ENCODE measurements at regions not wholly inside any gene's neighbourhood (a gene's known extent, or its start where the extent isn't known, plus 50 kb on each side); places are given as distances from the start of the nearest gene placed in this dataset.
"Not testable (repeated sequence)": the region's sequence is repeated elsewhere in the genome, so short reads cannot be mapped to it uniquely, and the experiment has no call there.

DNA sequence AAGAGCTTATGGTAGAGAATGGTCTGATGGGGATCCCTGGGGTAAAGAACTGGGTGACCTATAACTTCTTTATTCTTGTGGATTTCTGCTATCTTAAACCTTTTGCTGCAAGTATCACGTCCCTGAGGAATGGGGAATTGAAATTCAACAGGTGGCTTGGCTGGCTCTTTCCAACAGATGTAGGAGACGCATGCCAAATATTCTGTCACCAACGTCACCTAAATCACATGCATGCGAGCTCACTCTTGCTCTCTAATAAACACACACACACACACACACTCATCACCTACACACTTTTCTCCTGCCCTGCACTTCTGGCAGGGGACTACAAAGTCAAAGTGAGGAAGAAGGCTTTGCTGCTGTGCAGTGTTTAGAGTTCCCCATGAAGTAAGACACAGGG is 145.8 kb upstream of the NECTIN3 start:
- no peak for DNase-seq

DNA sequence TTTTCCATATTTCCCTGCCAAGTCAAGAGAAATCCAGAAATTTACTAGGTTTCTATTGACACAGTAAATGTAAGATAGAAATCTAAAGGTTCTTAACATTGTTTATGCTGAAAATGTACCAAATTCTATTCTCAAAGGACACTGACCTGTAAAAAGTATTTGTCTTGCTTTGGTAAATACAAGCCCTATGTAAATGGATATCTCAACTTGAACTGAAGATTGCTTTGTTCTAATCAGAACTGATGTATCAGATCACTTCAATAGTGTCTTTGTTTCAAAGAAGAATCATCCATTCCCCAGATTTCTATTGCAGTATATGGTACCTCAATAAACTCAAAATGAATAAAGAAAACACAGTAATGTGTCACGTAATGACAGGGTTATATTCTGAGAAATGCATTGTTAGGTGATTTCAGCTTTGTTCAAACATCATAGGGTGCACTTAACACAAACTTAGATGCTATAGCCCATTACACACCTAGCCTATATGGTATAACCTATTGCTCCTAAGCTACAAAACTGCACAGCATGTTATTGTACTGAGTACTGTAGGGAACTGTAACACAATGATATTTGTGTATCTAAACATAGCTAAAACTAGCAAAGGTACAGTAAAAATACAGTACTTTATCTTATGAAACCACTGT is 143.5 kb upstream of the NECTIN3 start:
- DNase-seq, result no peak

DNA sequence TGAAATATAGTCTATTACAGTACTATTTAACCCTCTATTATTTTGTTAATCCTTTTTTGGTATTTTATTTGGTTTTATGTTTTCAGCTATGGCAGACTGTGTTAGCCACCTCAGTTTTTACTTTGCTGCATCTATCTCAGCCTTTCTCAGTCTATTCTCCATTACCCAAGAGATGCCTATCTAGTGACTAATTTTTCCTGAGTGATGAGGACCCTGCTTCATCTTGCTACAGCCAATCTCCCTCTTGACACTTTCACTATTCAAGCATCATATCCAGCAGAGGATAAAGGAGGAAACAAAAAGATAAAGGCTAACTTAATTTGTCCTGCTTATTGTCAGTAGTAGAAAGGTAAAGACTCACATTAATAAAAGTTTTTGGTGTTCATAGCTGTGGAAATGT is 141.8 kb upstream of the NECTIN3 start:
- DNase-seq, result no peak

DNA sequence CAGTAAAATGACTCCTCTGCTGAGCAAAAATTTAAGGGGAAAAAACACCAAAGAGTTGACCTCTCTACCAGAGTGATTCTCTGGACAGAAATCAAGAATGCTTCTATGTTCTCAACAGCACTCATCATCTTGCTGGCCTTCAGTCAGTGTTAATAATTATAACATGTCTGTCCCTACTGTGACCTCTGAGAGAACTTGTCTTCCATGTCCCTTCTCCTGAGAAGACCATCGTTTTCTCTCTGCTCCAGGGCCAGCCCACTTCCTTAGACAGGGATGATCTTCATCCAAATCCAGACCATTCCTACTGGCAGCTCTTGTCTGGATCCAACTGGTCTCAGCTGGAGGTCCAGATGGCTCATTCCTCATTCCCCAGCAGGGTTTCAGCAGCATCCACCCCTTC is 139.0 kb upstream of the NECTIN3 start:
- DNase-seq, result no peak

DNA sequence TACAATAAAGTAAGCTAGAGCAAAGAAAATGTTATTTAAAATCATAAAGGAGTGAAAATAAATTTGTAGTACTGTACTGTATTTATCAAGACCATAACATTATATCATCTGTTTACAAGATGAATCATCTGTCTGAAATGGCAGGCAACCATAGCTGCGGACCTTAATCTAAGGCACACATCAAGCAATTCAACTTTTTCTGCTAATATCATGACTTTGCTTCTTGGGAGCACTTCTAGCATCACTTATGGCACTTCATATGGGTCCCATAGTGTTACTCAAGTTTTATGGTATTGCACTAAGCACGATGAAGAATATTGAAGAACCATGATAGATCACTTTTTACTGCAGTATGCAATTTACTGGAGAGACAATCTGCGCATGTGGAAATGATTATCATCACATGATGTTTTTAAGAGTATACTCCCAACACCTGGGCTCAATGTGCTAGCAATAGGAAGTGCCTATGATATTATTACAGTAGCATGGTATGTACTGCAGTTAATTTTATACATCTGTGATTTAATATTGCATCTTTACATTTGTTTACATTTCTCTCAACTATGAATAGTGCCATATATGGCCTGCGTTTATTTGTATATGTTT is 137.7 kb upstream of the NECTIN3 start:
- DNase-seq, result no peak

DNA sequence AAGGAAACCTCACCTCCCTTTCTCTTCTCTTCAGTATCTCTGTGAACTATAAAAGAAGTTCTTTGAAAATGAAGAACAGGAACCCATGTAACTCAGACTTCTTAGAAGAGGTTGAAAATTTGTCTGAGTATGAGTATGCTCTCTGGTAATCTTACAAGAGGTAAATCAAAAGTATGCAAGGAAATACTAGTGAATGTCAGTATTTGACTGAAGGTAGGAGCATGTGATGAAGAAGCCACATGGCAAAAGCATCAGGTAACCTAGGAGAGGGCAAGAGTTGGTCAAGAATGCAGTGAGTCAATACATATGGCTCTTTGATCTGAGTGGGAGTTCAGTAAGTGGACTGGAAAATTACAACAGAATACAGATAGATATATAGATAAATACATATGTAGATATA is 133.0 kb upstream of the NECTIN3 start:
- DNase-seq, result no peak

DNA sequence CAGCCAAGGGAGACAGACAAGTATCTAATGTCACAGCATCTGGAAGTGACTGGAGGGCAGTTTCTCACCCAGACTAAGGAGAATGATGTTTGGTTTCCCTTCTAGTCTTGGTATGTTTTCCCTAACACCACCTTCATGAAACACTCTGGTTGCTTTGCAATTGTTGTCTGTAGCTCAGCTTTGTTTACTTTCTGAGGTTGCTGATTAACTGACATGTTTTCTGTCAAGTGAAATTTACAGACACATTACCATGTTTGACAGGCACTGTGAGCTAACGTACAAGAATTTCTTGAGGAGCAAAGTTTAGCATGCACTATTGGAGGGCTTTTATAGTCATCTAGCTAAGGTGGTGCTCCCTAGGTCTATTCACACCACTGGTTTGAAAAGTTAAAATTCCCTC is 131.6 kb upstream of the NECTIN3 start:
- no peak for DNase-seq

DNA sequence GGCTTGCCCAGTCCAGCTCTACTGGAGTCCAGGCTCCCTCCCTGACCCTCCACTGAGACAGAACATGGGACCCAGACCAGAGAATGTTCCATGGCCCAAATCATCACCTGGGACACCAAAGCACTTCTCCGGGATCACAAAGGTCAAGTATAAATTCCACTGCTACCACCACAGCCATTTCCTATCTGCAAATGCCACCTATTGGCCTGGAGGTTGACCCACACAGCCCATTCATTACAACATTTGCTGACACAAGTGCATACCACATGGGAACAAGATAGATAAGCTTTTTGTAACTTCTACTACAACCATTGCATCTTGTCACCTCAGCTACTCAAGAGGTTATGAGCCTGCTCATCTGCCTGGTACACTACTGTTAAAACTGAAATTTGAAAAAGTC is 126.8 kb upstream of the NECTIN3 start:
- DNase-seq, result no peak

DNA sequence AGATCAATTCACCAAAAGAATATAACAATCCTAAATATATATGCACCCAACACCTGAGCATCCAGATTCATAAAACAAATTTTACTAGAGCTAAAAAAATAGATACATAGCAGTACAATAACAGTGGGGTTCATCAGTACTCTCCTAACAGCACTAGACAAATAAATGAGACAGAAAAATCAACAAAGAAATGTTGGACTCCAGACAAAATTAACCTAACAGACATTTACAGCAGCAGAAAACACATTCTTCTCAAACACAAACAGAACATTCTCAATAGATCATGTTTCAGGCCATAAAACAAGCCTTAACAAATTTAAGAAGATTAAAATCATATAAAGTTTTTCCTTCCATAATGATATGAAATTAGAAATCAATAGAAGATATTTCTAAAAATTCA is 124.8 kb upstream of the NECTIN3 start:
- no peak for DNase-seq

DNA sequence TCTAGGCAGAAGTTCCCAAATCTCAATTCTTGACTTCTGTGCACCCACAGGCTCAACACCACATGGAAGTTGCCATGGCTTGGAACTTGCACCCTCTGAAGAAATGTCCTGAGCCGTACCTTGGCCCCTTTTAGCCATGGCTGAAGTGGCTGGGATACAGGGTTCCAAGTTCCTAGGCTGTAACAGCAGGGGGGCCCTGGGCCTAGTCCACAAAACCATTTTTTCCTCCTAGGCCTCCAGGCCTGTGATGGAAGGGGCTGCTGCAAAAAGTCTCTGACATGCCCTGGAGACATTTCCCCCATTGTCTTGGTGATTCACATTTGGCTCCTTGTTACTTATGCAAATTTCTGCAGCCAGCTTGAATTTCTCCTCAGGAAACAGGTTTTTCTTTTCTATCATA is 122.4 kb upstream of the NECTIN3 start:
- not testable (repeated sequence) for DNase-seq

DNA sequence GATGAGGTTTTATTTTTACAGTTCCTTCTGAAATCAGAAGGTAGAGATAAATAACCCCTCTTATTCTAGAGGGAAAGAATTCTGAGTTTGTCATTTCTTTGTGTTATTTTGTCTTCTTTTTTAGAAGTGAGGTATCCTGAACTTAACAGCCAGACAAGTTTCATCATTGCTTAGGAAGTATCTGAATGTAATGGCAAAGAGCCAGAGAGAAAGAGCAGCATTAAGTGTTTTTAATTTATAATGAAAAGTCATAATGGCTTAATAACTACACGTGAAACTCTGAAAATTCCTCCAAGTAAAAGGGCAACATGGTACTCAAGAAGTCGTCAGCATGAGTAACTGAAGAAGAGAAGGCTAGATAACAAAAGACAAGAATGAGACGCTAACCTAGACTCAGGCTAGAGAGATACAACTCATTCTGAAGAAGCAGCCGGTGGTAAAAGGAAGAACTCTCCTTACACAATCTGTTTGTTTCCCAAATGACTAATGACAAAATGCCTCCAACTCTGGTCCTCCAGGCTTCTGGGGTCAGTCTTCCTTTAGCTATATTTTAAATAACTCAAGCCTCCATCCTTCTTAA is 116.2 kb upstream of the NECTIN3 start:
- DNase-seq, result no peak

DNA sequence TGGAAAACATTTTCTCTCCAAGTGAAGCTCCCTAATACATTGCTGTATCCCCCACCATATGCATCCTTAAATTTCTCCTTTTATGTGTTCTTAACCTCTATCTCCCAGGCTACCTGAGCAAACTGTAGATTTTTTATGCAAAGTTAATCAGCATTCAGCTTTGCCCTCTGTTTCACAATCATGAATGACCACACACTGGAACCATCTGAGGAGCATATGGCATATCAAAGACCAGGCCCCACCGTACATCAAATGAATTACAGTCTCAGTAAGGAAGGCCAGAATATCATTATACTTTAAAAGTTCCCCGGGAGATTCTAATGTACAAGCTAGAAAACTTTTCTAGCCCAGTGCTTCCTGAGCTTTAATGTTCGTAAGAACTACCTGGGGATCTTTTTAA is 115.5 kb upstream of the NECTIN3 start:
- DNase-seq, result no peak

DNA sequence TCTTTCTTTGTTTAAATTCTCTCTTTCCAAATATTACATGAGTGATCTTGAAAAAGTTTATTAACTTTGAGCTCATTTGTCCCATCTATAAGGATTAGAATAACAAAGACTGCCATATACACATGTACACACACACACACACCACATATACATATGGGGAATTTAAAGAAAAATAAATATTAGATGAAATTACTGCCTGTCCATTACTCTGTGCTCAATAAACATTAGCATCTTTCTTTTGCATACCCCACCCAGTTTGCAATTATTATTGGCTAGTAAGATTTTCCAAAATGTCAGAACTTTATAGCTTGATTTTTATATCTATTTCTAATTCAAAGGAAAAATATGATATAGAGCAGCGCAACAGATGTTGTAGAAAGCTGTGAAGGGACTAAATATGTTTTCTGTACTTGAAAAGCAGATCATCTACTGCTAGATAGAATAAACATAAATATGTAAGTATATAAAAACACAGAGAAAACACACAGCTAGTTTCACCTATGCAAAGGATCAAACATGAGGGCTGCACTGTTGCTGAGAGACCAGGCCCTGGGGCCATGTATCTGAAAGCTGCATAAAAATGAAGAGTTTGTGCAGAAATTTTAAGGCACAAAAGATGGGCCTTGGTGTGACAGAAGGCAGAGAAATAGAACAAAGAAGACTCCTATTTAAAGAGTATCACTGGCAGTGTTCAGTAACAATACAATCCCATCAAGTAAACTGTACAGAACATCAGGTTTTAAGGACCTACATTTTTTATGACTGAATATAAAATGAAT is 114.2 kb upstream of the NECTIN3 start:
- DNase-seq, result no peak

DNA sequence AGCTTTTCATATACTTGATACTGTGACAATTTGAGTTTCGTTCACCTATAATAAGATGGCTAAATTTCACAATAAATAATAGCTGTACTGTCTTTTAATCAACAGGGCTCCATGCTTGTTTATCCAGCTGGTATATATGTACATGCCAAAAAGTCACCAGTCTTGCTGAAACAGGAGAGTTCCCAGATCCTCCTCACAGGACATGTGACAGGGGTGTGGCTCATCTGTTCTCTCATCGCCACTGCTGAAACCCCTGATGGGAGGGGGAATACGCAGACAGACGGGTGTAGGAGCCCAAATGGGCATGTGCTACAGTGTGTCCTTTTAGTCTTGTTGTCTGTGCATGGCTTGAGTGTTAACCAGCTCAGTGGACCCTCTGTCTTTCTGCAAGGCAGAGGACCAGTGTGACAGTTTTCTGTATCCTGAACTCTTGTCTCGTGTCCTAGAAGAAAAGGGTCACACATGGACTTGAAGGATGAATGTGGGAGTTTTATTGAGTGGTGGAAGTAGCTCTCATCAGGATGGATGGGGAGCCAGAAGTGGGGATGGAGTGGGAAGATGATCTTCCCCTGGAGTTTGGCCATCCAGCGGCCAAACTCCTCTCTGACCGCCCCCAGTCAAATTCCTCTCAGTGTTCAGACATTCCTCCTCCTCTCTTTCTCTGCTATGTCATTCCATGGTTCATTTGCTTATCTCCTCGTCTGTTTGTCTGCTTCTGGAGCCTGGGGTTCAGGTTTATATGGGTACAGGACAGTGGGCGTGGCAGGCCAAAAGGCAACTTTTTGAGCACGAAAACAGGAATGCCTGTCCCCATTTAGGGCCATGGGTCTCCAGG is 113.1 kb upstream of the NECTIN3 start:
- no peak for DNase-seq

DNA sequence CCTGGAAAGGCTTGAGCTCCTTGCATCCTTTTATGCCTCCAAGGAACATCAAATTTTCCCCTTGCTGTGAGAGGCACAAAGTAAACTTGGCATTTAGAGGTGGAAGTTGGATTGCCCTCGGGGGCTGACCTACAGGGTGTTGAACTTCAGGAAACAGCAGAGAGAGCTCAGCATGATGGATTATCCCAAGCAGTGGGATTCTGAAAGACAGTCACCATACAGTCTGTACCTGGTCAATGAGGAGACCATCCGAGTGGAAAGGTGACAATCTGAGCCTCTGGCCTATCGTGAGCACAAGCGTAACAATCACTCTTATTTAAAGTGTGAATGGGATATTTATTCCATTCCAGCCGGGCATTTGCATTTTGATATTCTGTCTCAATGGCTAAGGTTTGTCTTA is 105.6 kb upstream of the NECTIN3 start:
- no peak for DNase-seq

DNA sequence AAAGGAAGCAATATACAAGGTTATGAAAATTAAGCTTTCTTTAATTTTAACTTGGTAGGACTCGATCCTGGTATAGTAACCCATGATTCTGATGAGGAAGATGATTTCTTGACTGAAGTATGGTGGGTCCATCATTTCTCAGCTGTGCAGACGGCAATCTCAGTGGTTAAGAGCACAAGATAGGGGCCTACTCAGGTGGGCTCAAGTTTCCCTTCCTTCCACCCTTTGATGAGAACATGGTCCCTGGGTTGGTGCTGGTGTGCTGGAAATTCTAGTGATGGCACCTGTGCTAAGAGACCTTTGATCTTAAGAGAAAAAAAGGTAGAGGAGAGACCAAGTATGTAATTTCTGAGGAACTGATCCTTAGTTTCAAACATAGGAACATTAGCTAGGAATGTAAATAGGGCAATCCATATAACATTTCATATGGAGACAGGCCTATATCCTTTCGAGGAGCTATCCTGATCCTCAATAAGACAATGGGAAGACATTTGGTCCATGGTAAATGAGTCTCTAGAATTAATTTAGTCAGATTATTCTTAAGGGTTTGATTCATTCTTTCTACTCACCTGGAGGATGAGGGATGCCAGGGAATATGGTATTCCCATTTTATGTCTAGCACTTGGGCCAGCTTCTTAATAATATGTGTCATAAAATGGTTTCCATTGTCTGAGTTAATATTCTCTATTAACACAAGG is 104.5 kb upstream of the NECTIN3 start:
- DNase-seq, result no peak

DNA sequence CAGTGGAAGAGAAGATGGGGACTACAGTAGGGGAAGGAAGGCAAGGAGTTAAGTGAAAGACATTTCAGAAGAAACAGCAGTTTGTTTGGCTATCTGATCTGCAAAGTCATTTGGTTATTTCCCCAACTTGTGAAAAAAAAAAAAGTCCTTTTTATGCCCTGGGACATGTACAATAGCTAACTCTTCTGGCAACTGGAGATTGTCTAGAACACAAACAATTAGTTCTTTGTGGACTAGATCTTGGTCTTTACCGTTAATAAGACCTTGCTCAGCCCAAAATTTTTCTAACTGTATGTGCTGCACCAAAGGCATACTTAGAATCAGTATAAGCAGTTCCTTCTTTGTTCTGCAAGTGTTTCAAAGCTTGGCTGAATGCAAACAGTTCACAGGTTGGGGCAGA is 103.5 kb upstream of the NECTIN3 start:
- DNase-seq, result no peak

DNA sequence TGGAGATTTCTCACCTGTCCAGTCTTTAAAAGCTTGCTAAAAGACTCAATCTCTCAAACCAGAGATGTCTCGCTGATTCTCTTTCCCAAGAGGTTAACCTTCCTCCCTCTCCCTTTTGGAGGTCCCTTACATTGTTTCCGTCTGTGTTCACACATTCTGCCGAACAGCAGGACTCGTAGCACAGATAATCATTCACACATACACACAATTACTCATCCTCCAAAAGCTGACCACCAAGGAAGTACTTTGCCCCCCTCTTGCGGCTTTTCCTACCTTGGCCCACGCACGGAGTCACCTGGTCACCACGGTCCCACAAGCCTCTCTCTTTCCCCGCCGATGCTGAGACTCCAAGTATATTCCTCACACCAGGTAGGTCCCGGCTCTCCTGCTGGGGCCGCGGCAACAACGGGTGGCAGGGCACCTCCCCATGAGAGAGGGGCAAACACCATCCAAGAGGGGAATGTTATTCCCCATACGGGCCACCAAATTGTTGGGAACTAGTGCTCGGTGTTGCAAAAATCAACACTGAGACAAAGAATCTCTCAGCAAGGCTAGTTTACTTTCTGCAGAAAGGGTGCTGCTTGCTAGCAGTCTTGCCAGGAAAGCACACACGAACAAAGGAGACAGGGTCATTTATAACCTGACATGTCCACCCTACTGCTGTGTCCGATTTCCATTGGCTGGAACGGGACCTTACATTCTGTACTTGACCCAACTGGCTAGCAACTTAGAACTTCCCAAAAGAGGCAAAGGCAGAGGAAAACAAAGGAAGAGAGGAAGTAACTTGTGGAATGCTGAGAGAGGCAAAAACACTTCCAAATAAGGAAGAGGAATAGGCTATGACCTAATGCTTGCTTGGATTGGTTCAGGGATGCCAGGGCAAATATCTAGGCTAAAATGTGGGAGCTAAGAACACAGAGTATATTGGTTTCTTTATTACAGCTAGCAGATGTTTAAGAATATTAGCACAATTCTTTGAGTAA is 102.1 kb upstream of the NECTIN3 start:
- no peak for DNase-seq

DNA sequence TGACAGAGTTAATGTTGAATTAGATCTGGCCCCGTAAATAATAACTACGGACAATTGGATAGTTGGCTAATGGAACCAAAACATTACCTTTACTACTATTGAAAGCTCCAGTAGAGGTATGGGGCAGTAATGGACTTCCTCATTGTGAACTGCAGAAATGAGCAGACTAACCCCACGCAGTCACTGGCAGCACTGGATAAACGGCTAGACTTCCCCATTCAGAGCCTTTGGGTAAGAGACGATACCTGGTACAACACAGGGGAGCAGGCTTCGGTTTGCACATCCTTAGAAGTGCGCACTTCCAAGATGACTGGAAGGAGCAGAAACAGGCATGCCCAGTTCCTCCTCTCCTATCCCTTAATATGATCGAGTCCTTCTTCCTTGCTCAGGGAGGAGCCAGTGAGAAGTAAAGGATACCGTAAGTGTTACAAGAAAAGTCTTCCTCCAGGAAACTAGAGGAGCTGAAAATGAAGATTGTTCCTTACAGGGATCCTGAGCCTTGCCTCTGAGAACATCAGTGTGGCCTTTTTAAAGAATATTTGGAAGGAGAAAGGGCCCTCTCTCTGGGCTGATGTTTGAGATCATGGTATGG is 100.5 kb upstream of the NECTIN3 start:
- no peak for DNase-seq

DNA sequence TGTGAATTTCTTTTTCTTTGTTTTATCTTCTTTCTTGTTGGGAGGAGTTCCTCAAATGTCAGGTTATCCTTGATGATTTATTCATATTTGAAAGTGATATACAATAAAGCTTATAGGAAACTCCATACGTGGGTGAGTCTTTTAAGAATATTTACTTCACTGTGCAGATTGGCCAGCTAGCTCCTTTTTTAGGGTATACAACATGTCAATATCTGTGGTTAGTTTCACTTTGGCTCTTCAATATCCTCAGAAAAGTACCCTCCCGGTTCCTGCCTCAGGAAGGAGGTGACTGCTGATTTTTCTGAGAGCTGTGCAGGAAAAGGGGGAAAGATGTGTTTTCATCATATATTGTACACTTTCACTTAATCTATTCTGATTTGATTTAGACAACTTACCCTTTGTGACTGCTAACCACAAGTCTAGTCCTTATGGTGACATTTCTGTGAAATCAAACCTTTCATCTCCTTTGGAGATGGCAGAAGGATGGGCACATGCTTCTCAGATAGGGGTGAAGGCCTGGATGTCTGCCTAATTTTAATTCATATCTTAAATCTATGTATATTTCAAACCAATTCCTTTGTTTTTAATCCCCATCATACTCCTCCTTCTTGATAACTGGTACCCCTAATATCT is 98.2 kb upstream of the NECTIN3 start:
- no peak for DNase-seq

All from bone marrow (tissue), 2 donors.